GM19395 (cell line): ENCODE measurements at regions not wholly inside any gene's neighbourhood (a gene's known extent, or its start where the extent isn't known, plus 50 kb on each side); places are given as distances from the start of the nearest gene placed in this dataset.
"Not testable (repeated sequence)": the region's sequence is repeated elsewhere in the genome, so short reads cannot be mapped to it uniquely, and the experiment has no call there.

Experiments
- ATAC-seq: cut with Tn5 transposase; IDR thresholded peaks from one replicate; pipeline ENCODE4 v1.9.1; 2021; ENCODE audit warnings: mild to moderate bottlenecking, moderate library complexity; ENCODE audit not compliant: unreplicated experiment

- no peak for ATAC-seq
Measured at GRCh38 chr3:30539772-30540171, 66.6 kb upstream of the TGFBR2 start.

DNA sequence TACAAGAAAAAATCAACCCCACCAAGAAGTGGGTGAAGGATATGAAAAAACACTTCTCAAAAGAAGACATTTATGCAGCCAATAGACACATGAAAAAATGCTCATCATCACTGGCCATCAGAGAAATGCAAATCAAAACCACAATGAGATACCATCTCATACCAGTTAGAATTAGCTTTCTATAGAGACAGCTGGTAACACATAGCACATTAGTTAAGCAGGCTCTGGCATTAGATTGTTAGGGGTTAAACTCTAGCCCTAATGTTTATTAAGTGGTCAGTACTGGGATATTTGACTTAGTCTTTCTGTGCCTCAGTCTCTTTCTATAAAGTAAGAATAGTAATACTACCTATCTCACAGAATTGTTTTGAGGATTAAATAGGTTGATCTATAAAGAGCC is 65.2 kb upstream of the TGFBR2 start:
- not testable (repeated sequence) for ATAC-seq

DNA sequence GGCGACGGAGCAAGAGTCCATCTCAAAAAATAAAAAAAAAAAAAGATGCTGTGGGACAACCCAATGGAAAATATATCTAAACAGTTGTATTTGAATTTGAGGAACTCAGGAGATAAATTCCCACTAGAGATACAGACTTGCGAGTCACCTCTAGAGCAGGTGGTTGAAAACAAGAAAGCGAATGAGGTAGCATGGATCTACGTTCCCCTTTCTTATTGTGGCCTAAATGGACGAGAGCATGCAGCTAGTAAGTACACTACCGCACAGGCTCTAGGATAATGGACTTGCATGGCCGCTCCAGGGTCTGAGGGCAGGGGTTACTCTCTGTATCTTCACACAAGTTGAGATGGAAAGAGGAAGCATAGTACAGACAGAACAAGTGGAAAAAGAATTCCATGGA is 63.5 kb upstream of the TGFBR2 start:
- no peak for ATAC-seq

GRCh38 chr3:30544812-30545211 is 61.6 kb upstream of the TGFBR2 start:
- ATAC-seq, result no peak

DNA sequence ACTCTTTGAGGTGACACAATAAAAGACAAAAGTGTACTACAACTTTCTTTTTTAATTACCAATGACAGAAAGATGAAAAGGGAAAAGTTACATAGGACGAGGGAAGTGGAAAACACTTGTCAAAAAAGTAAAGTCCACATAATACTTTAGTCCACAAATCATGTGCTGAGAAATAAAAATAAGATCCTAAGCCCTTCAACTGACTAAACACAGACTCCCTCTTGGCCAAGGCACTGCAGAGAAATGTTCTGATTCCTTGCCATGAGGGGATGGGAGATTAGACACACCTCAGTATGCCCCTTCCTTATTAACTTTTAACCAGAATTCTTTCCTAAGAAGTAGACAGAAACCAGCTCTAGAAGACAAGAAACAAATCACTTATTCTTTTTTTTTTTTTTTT is 59.5 kb upstream of the TGFBR2 start:
- no peak for ATAC-seq

- ATAC-seq, result no peak
Measured at GRCh38 chr3:30547716-30548115, 58.7 kb upstream of the TGFBR2 start.

- ATAC-seq, result no peak
Measured at GRCh38 chr3:30548600-30548999, 57.8 kb upstream of the TGFBR2 start.

DNA sequence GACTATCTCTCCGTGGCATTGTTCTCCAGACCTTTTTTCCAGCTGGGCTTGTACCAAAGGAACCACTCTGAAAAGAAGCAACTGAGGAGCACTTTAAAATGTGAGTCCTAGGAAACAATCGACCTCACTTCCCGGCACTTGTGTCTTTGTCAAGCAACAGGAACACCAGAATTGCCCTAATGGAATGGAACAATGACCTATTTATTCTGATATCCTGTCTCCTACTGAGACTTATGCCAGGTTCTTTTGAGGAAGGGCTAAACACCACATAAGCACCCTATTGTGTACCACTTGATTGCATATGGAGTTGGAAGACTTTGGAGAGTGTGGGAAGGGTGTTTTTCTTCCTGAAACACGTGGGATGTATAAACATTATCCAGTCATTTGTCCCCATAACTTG is 56.8 kb upstream of the TGFBR2 start:
- ATAC-seq, result no peak

GRCh38 chr3:30550246-30550645 is 56.2 kb upstream of the TGFBR2 start:
- ATAC-seq, result no peak

- no peak for ATAC-seq
Measured at GRCh38 chr3:30551266-30551665, 55.1 kb upstream of the TGFBR2 start.

DNA sequence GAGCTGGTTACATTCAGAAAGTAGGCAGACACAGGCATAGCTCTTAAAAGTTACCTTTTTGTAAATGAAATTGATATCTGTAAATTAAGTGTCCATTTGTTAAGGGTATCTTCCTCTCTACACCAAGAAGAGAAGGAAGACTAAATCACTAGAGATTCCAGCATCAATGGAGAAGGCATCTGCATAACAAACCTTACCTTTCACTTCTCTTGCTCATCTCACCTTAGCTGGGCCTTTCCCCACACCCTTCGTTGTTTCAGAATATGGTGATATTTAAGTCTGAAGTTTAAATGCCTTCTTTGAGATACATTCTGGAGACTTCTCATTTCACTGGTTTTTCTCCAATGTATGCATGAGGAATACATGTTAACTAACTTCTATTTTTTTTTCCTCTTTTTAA is 54.5 kb upstream of the TGFBR2 start:
- ATAC-seq, result no peak

- no peak for ATAC-seq
Measured at GRCh38 chr3:30553641-30554316, 52.6 kb upstream of the TGFBR2 start.

- ATAC-seq, result no peak
Measured at GRCh38 chr3:30554317-30554690, 52.1 kb upstream of the TGFBR2 start.

DNA sequence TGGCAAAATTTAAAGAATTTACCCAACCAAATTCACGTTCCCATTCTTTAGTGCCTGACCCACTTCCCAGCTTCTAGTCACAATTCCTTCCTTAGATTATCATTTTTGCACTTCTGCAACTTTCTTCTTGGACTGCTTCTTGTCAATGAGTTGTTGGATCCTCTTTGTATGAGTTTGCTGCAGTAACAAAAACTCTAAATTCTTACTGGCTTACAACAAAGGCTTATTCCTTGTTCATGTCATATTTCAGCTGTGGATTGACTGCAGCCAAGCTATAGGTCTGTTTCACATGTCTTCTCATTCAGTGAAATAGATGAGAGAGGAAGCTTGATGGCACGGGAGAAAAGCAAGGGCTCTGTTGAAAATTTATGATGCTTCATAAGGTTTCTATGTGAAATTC is 50.4 kb upstream of the TGFBR2 start:
- ATAC-seq, result no peak
